Activated T-helper 2 cell treated with anti-CD3 and anti-CD28 coated beads, Interferon-gamma antibody, Interleukin-2, Interleukin-4, amounts not matched to agents 10 μg/mL and 5 μg/mL and 100 μg/mL, durations not matched to agents 14 hours and 24 hours and 36 hours (primary cell): ENCODE measurements at regions not wholly inside any gene's neighbourhood (a gene's known extent, or its start where the extent isn't known, plus 50 kb on each side); places are given as distances from the start of the nearest gene placed in this dataset.
"Not testable (repeated sequence)": the region's sequence is repeated elsewhere in the genome, so short reads cannot be mapped to it uniquely, and the experiment has no call there.

Experiments
- DNase-seq: peaks from one replicate; pipeline ENCODE4 v3.0.0; 2021; ENCODE audit warnings: low spot score
- H3K27ac Mint-ChIP-seq: one replicate; pipeline ENCODE4 v1.8.0; 2021; ENCODE audit warnings: mixed read lengths
- H3K27me3 Mint-ChIP-seq: one replicate; pipeline ENCODE4 v1.8.0; 2021; ENCODE audit warnings: low read depth, mixed read lengths
- H3K36me3 Mint-ChIP-seq: one replicate; pipeline ENCODE4 v1.8.0; 2021; ENCODE audit warnings: low read depth, mixed read lengths
- H3K4me1 Mint-ChIP-seq: one replicate; pipeline ENCODE4 v1.8.0; 2021; ENCODE audit warnings: low read depth, mixed read lengths
- H3K4me3 Mint-ChIP-seq: one replicate; pipeline ENCODE4 v1.8.0; 2021; ENCODE audit warnings: low read depth, mild to moderate bottlenecking, moderate library complexity, mixed read lengths
- H3K9me3 Mint-ChIP-seq: one replicate; pipeline ENCODE4 v1.8.0; 2021; ENCODE audit warnings: mixed read lengths
- intact Hi-C: fragments of 100-400 bp; cut with micrococcal nuclease; formaldehyde crosslinking; loops from one replicate; pipeline ENCODE4 v1.15.1; 2023

DNA sequence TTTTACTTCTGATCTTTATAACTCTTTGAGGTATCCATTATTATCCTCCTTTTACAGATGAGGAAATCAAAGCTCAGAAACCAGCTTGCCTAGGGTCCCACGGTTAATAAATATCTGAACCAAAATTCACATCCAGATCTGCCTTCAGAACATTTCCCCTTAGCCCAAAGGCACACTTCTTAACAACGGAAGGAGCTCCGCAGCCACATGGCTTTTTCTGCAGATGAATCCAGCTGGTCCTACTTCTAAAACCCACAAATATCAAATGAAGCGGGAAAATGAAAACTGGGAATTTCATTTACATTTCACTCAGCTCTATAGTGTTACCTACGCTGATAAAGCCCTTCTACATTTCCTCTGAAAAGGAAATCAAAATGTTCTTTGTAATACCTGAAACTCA lies 357.0 kb upstream of the ID2 start:
- Mint-ChIP-seq H3K4me3 (no peak overlapping the region), H3K27ac (peak overlapping the region; percentile 4), H3K4me1 (peaks cover 49% of the 10 kb centered on the region), H3K36me3 (peaks cover 6% of the 10 kb centered on the region), H3K9me3 (no peaks in the 10 kb centered on the region), H3K27me3 (peaks cover 15% of the 10 kb centered on the region)
- no peak for DNase-seq
- intact Hi-C loops, result loop anchor here (2.0 to 5.0 kb wide), 2 partner anchors 14 to 152 kb away; no protein-coding TSS in a partner anchor

DNA sequence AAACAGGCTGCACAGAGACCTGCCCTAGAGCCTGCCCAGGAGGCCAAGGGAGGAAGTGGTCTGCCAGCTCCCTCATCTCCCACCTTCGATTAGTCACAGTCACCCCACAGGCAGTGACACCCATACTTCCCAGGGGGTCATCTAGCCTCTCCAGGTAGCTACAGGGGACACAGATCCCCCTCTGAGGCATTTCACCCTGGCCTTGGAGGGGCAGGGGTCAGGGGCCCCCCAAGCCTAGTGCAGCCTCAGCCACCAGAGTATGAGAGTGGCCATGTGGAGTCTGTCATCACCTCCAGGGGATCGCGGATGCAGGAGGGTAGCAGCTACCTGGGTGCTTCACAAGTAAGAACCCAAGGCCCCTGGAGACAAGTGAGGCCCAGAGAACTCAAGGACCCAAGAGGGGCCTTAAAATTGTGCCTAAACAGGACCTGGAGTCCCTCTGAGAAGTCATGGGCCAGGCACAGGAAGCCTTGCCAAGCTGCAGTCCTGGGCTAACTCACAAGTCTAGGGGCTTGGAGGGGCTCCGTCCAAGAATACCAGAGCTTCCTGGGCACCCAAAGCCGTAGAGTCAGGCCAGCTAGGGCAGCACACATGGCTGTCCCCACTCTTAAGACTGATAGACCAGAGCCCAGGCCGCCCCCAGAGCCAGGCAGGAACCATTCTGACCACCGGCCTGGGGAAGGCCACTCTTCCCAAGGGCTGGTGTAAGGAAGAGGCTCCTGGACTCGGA lies 354.3 kb upstream of the ID2 start:
- intact Hi-C loops, result no loop called here
- peaks cover 47% of the 10 kb centered on the region for H3K4me1 Mint-ChIP-seq

DNA sequence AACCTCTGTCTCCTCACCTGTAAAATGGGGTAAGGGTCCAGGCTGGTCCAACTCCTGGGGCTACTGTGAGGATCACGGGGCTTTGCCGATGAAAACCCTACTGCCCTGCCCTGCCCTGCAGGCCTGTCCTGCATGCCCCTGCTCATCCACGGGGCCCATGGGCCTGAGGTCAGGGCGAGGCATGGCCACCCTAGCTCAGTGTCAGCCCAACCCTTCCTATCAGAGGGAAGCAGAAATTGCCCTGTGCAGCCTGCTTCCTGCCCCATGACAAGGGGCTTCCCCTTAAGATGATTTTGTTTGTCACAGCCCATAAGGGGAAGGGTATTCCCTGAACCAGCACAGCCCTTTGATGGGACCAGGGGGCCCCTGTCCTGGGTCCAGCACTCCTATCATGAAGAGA lies 353.6 kb upstream of the ID2 start:
- Mint-ChIP-seq H3K27me3 (peaks cover 16% of the 10 kb centered on the region), H3K4me1 (peaks cover 45% of the 10 kb centered on the region), H3K27ac (no peak overlapping the region), H3K4me3 (no peak overlapping the region), H3K36me3 (peaks cover 6% of the 10 kb centered on the region), H3K9me3 (no peaks in the 10 kb centered on the region)
- intact Hi-C loops, result no loop called here
- DNase-seq, result no peak

More for the DNA sequence above, 354.3 kb upstream of the ID2 start:
- no peak overlapping the region for H3K4me3 Mint-ChIP-seq
- peaks cover 18% of the 10 kb centered on the region for H3K27me3 Mint-ChIP-seq
- H3K36me3 Mint-ChIP-seq, result peaks cover 6% of the 10 kb centered on the region
- DNase-seq, result no peak
- H3K27ac Mint-ChIP-seq, result no peak overlapping the region
- no peaks in the 10 kb centered on the region for H3K9me3 Mint-ChIP-seq

- Mint-ChIP-seq H3K4me1 (peaks cover 30% of the 10 kb centered on the region), H3K36me3 (no peaks in the 10 kb centered on the region), H3K9me3 (no peaks in the 10 kb centered on the region), H3K4me3 (no peak overlapping the region), H3K27me3 (peaks cover 17% of the 10 kb centered on the region), H3K27ac (no peak overlapping the region)
- no peak for DNase-seq
- intact Hi-C loops, result no loop called here
These were observed 351.9 kb upstream of the ID2 start for GRCh38 chr2:8329660-8330622.

GRCh38 chr2:8331068-8331467 lies 350.8 kb upstream of the ID2 start:
- DNase-seq, result no peak
- intact Hi-C loops, result no loop called here
- Mint-ChIP-seq H3K4me3 (no peak overlapping the region), H3K27me3 (peaks cover 24% of the 10 kb centered on the region), H3K36me3 (no peaks in the 10 kb centered on the region), H3K9me3 (no peaks in the 10 kb centered on the region), H3K4me1 (peaks cover 24% of the 10 kb centered on the region), H3K27ac (no peak overlapping the region)

DNA sequence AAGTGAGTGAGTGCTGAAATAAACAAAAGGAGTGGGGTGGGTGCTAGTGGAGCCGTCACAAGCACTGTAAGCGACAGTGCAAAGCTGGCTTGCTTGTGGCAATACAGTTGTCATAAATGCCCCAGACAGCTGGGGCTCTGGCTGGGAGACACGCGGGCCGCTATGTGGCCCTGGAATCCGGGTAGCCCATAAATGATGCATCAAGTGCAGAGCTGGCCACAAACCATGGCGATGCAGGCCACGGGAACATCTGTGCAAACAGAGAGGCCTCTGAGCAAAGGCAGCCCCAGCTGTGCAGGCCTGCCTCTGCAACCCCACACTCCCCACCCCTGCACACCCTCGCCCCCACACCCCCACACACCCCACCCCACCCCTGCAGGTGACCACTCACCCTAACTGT lies 349.2 kb upstream of the ID2 start:
- H3K9me3 Mint-ChIP-seq, result no peaks in the 10 kb centered on the region
- H3K36me3 Mint-ChIP-seq, result no peaks in the 10 kb centered on the region
- H3K27me3 Mint-ChIP-seq, result peaks cover 24% of the 10 kb centered on the region
- intact Hi-C loops, result no loop called here
- no peak overlapping the region for H3K27ac Mint-ChIP-seq
- no peak overlapping the region for H3K4me3 Mint-ChIP-seq
- no peak for DNase-seq
- H3K4me1 Mint-ChIP-seq, result peaks cover 29% of the 10 kb centered on the region

- peaks cover 30% of the 10 kb centered on the region for H3K4me1 Mint-ChIP-seq
- no peaks in the 10 kb centered on the region for H3K9me3 Mint-ChIP-seq
- intact Hi-C loops, result no loop called here
- no peak overlapping the region for H3K27ac Mint-ChIP-seq
- H3K36me3 Mint-ChIP-seq, result no peaks in the 10 kb centered on the region
- H3K27me3 Mint-ChIP-seq, result peaks cover 24% of the 10 kb centered on the region
- no peak overlapping the region for H3K4me3 Mint-ChIP-seq
- DNase-seq, result no peak
These were observed 348.6 kb upstream of the ID2 start for GRCh38 chr2:8333177-8333831.

GRCh38 chr2:8333832-8334187 lies 348.0 kb upstream of the ID2 start:
- H3K27ac Mint-ChIP-seq, H3K4me3 Mint-ChIP-seq, H3K36me3 Mint-ChIP-seq, H3K9me3 Mint-ChIP-seq, intact Hi-C loops, DNase-seq: not testable (repeated sequence)
- peaks cover 25% of the 10 kb centered on the region for H3K4me1 Mint-ChIP-seq
- H3K27me3 Mint-ChIP-seq, result peaks cover 24% of the 10 kb centered on the region

DNA sequence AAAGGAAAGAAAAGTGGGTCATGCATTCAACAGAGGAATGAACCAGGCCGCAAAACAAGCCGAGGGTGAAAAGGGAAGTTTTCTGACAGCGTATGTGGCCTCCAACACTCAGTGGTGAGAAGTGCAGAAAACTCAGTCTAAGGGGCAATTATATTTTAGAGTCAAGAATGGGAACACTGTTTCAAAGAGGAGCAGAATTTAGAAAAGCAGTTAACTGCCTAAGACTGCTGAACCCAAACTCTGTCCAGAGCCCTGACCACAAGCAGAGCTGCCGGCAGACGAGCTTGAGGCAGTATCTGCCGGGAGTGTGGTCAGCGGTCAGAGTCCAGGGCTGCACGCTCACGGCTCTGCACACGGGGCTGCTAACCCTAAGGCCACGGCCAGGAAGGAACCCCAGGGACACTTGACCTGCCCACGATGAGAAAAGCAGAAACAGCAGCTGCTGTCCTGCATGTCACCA lies 347.0 kb upstream of the ID2 start:
- no peak overlapping the region for H3K4me3 Mint-ChIP-seq
- H3K27ac Mint-ChIP-seq, result no peak overlapping the region
- no peaks in the 10 kb centered on the region for H3K36me3 Mint-ChIP-seq
- no peak for DNase-seq
- H3K9me3 Mint-ChIP-seq, result no peaks in the 10 kb centered on the region
- H3K27me3 Mint-ChIP-seq, result peaks cover 24% of the 10 kb centered on the region
- peaks cover 16% of the 10 kb centered on the region for H3K4me1 Mint-ChIP-seq
- intact Hi-C loops, result loop anchor here (5.0 kb wide), 1 partner anchor 207 kb away; no protein-coding TSS in a partner anchor

DNA sequence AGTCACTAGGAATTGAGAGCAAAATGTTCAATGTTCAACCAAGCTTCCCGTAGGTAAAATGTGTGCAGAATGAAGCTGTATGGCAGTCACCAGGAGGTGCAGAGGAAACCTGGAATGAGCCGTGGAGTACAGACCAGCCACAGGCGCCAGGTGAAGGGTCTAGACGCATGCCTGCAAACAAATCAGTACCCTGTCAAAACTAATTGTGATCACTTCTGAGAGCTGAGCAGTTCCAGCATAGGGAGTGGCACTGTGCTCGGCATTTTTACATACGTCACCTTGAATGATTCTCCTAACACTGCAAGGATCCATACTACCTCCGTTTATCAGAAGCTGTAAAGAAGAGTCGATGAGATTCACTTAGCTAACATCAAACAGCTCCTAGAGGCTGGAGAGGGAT lies 346.1 kb upstream of the ID2 start:
- intact Hi-C loops, result loop anchor here (2.0 to 5.0 kb wide), 2 partner anchors 73 to 206 kb away; no protein-coding TSS in a partner anchor
- Mint-ChIP-seq H3K36me3 (peaks cover under 1% of the 10 kb centered on the region), H3K27ac (no peak overlapping the region), H3K9me3 (peaks cover under 1% of the 10 kb centered on the region), H3K4me1 (peaks cover 16% of the 10 kb centered on the region), H3K27me3 (peaks cover 19% of the 10 kb centered on the region), H3K4me3 (no peak overlapping the region)
- DNase-seq, result no peak

GRCh38 chr2:8337321-8337720 lies 344.5 kb upstream of the ID2 start:
- H3K27ac Mint-ChIP-seq, result peak overlapping the region; percentile 51

DNA sequence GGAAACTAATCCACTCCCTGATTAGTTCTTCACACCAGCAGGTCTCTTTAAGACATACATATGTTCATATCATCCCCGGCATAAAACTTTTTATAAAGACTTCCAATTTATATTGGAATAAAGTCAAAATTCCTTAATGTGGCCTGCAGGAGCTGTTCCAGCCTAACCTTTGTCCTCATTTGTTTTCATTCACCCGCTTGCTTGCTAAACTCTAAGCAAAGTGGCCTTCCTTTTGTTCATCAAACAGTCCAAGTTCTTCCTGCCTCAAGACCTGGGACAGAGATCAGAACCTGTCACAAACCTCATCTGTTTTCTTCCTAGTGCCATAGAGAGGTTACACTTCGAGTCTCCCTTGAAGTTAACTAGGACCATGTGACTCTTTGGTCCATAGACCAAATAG lies 339.4 kb upstream of the ID2 start:
- intact Hi-C loops, result no loop called here
- DNase-seq, result no peak
- Mint-ChIP-seq H3K4me3 (no peak overlapping the region), H3K36me3 (peaks cover 3% of the 10 kb centered on the region), H3K27me3 (peaks cover 6% of the 10 kb centered on the region), H3K4me1 (peaks cover 16% of the 10 kb centered on the region), H3K27ac (no peak overlapping the region), H3K9me3 (peaks cover 8% of the 10 kb centered on the region)

More at GRCh38 chr2:8337321-8337720, 344.5 kb upstream of the ID2 start:
- peaks cover 18% of the 10 kb centered on the region for H3K4me1 Mint-ChIP-seq
- H3K36me3 Mint-ChIP-seq, result peaks cover 3% of the 10 kb centered on the region
- H3K27me3 Mint-ChIP-seq, result peaks cover 22% of the 10 kb centered on the region
- intact Hi-C loops, result loop anchor here (1.0 to 5.0 kb wide), 5 partner anchors 27 to 205 kb away; no protein-coding TSS in a partner anchor
- peak overlapping the region; percentile 15 for H3K4me3 Mint-ChIP-seq
- peak; percentile 48 for DNase-seq
- H3K9me3 Mint-ChIP-seq, result peaks cover 8% of the 10 kb centered on the region
